Cardiac fibroblast (primary cell): ENCODE measurements at regions not wholly inside any gene's neighbourhood (a gene's known extent, or its start where the extent isn't known, plus 50 kb on each side); places are given as distances from the start of the nearest gene placed in this dataset.

Source experiments
- DNase-seq, 2 donors: peaks; one replicate each; pipeline versions ENCODE4 v3.0.0 to v3.0.0-alpha.2; 2010; ENCODE audit warnings: low read depth in 2 of 2
- H3K4me3 ChIP-seq, 2 donors: replicated peaks in 1 of 2; 1 replicate in 1 of 2; 2 replicates in 1 of 2; pipeline ENCODE4 v1.5.1; 2011; ENCODE audit warnings: low read depth in 2 of 2, low read length in 2 of 2, mild to moderate bottlenecking in 2 of 2, moderate library complexity in 1 of 2
- TF ChIP-seq, protein P1 (sequence below): IDR thresholded peaks from one replicate; pipeline ENCODE4 v1.5.1; 2011; ENCODE audit warnings: low read depth, mild to moderate bottlenecking, low read length, inconsistent platforms

GRCh38 chr7:49166441-49166840 is 242.1 kb downstream of the CDC14C start:
- H3K4me3 ChIP-seq: no peak overlapping the region
- DNase-seq: peak in 1 of 2 donors; percentile 3
- TF ChIP-seq, protein P1, sequence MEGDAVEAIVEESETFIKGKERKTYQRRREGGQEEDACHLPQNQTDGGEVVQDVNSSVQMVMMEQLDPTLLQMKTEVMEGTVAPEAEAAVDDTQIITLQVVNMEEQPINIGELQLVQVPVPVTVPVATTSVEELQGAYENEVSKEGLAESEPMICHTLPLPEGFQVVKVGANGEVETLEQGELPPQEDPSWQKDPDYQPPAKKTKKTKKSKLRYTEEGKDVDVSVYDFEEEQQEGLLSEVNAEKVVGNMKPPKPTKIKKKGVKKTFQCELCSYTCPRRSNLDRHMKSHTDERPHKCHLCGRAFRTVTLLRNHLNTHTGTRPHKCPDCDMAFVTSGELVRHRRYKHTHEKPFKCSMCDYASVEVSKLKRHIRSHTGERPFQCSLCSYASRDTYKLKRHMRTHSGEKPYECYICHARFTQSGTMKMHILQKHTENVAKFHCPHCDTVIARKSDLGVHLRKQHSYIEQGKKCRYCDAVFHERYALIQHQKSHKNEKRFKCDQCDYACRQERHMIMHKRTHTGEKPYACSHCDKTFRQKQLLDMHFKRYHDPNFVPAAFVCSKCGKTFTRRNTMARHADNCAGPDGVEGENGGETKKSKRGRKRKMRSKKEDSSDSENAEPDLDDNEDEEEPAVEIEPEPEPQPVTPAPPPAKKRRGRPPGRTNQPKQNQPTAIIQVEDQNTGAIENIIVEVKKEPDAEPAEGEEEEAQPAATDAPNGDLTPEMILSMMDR: no peak

- TF ChIP-seq, protein P1: no peak
- no peak for DNase-seq
- H3K4me3 ChIP-seq: no peak overlapping the region
These were observed 248.3 kb downstream of the CDC14C start for GRCh38 chr7:49172639-49173038.

DNA sequence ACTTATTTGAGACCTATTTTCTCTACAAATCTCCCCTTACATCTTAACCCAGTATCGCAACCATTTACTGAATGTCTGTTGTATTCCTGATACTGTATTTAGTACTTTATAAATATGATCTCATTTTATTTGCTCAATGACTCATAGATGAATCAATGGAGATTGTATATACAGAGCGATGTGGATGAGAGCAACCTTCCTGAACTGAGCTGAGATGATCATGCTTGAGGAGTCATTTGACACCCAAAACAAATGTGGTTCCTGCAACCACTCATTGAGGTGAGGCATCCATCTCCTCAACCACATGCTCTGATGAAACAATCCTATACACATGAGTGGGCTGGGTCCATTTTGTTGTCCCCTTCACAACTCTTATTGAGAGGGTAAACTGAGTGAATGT is 250.0 kb downstream of the CDC14C start:
- DNase-seq: no peak
- no peak overlapping the region for H3K4me3 ChIP-seq
- TF ChIP-seq, protein P1: no peak

DNA sequence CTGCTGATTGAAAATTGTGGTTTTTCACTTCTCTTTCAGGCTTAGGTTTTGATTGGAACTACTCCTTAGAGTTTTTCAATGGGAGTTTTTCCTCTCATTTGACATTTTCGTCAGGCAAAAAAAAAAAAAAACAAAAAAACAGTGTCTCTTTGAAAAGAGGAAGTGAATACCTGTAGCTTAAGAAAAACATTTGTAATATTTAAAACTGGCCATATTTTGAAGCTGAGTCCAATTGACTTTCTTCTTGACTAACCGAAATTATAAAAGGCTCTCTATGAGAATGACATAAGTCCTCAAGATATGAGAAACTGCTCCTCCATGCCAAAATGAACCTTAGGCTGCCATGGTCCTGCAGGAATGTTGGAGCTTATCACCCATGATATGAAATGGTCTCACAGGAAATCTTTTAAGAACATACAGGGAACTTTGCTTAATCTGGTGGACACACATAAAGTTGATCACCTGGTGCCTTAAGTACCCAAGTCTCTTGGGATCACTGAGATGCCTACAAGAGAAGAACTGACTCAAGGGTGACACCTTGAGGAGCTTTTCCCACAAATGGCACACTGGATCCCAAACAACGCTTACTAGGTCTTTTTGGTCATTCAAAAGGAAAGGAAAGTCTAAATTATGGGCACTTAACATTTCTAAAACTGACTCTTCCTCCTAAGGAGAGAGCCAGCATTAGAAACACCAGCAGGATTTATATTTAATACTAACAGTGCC is 263.4 kb downstream of the CDC14C start:
- TF ChIP-seq, protein P1: no peak
- DNase-seq: no peak
- H3K4me3 ChIP-seq: no peak overlapping the region

DNA sequence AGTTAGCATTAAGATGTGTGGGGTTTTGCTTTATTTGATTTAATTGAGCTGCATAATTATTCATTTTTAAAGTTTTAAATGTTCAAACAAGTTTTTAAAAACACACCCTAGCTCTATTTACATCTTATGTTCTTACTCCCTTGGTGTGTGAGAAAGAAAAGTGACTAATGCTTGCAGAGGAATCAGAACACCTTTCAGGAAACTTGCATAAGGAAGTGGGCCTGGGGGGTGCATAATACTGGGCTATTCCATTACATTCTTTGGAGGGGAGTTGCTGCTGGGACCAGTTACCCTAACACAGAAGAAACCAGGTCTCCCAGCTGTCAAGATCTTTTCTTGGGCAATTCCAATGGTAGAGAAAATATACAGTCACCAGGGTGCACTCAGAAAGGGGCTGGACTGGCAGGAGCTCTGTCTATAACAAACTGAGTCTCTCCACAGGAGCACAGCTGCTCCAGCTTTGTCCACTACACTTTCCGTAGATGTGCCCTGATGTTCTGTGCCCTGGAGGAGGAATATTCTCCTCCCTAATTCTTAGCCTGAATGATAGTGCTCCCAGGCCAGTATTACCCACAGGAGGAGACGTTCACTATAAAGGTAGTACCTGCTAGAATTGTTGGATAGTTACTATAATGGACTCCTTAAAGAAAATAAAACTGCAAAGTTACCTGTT is 304.2 kb downstream of the CDC14C start:
- no peak overlapping the region for H3K4me3 ChIP-seq
- TF ChIP-seq, protein P1: no peak
- DNase-seq: no peak

GRCh38 chr7:49229246-49229645 is 304.9 kb downstream of the CDC14C start:
- TF ChIP-seq, protein P1: no peak
- no peak for DNase-seq
- H3K4me3 ChIP-seq: no peak overlapping the region

- DNase-seq: no peak
- TF ChIP-seq, protein P1: no peak
- H3K4me3 ChIP-seq: no peak overlapping the region
These were observed 319.2 kb downstream of the CDC14C start for GRCh38 chr7:49243521-49243920.
